Frontal cortex (tissue), 3 donors: ENCODE measurements at regions not wholly inside any gene's neighbourhood (a gene's known extent, or its start where the extent isn't known, plus 50 kb on each side); places are given as distances from the start of the nearest gene placed in this dataset.
"Not testable (repeated sequence)": the region's sequence is repeated elsewhere in the genome, so short reads cannot be mapped to it uniquely, and the experiment has no call there.

Source experiments
- DNase-seq, 2 donors: peaks; one replicate each; pipeline ENCODE4 v3.0.0; 2012; ENCODE audit warnings: low spot score in 2 of 2
- FAIRE-seq: peaks from 2 replicates; lab custom pipeline; 2012; peaks lifted over from hg19 to GRCh38; lab: Jason Lieb, UNC
- donor health status: control.
- donor health status: control.
- donor health status: control.

DNA sequence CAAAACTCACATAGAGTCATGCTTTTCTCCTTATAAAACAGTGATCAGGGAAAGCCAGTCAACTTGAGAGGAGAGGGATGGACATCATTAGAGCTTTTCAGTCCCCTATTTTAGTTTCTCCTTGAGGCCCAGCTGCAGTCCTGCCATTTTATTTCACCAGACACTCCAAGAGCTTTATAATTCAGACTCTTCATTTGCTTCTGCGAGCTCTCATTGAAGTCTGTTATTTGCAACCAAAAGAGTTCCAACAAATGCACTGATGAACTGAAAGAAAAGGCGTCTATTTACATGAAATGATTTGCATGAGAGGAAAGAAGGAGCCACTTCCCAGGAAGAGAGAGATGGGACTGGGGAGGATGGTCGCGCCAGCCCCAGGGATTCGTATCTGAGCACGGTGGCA, 86.8 kb downstream of the NDUFA12 start:
- no peak for FAIRE-seq
- DNase-seq = no peak

- FAIRE-seq (no peak), DNase-seq (no peak)
These were observed 93.8 kb downstream of the NDUFA12 start for GRCh38 chr12:94909663-94910062.

DNA sequence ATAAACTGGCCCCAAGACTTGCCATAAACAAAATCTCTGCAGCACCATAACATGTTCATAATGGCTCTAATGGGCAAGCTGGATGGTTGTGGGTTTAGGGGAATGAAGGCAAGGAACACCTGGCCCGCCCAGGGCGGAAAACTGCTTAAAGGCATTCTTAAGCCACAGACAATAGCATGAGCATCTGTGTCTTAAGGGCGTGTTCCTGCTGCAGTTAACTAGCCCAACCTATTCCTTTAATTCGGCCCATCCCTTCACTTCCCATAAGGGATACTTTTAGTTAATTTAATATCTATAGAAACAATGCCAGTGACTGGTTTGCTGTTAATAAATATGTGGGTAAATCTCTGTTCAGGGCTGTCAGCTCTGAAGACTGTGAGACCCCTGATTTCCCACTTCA, 97.7 kb downstream of the NDUFA12 start:
- DNase-seq, FAIRE-seq: not testable (repeated sequence)

DNA sequence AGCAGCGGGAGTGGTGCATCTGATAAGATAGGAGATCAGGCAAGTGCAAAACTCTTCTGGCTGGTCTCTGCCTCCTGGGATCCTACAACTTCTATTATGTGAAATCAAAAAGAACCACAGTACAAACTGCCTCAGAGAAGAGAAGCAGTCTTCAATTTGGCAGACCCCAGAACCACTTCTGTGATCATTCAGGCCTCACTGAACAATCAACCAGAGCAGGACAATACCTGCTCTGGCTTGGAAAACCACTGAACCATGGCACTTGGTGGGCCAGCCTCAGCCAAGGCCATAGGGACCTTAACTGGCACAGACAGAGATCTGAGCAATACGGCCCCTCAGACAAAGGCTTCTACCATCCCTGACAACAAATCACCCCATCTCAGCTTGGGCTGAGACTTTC, 103.0 kb downstream of the NDUFA12 start:
- FAIRE-seq = no peak

DNA sequence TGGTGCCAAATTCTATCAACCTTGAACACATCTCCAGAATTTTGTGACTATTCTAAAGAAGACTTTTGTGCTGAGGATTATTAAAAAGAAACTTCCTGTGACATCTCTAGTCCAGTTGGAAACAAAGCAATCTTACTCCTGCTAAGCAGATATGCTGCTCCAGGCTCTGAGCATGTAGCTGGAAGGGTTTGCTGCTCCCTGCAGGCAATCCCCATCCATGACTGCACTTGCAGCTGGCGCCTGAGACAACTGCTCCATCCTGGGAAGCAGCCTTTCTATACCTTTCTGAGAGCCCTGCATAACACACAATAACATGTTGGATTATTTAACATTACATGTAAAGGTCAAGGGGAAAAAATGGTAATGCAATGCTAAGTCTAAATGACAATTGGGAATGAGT, 105.1 kb downstream of the NDUFA12 start:
- no peak for DNase-seq
- FAIRE-seq = no peak

More for the DNA sequence above, 103.0 kb downstream of the NDUFA12 start:
- no peak for DNase-seq

- DNase-seq (no peak), FAIRE-seq (no peak)
These were observed 110.8 kb downstream of the NDUFA12 start for GRCh38 chr12:94892544-94893267.

DNA sequence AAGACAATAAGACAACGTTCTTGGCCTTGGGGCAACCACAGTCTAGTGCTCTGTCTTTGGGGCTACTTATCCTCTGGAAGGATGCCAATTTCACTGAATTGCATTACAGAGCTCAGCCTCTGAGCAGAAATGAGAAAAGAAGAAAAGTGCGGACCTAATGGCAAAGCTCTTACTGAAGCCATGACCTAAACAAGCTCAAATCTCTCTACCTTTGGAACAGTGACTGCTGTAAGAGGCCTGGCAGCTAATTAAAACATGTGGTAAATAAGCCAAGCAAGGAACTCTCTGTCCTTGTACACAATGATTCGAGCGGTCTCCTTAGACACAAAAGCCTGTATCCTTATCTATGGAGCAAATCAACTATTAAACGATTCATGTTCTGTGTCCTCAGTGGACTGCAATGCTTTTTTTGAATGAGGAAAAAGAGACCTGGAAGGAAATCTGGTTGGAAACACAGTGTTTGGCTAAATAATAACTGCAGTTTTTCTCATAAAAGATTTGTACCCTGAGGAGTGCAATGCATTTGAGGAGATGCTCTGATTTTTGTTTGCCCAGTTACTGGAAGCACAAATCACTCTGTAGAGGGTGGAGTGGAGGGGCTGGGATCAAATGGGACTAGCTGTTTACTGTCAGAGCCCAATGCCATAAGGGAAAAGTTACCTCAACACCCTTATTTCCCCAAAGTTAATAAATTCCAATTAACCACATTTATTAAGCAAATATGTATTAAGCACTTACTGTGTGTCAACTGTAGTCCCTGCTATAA, 113.9 kb downstream of the NDUFA12 start:
- DNase-seq (no peak), FAIRE-seq (no peak)

GRCh38 chr12:94879542-94879941, 124.0 kb downstream of the NDUFA12 start:
- DNase-seq (no peak), FAIRE-seq (no peak)

DNA sequence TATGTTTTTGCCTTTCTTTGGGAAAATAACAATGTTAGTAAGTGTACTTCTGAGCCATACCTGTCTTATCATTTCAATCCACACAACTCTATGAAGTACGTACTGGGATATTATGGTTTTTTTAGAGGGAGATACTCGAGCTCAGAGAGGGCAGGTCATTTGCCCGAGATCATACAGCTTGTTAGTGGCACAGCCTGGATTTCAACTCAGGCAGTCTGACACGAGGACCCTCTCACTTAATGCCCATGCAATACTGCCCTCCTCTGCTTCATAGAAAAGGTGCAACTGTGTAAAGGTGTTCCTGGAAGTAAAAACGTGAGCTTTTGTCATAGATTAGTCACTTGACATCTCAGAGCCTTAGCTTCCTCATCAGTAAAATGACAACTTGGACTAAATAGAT, 128.0 kb downstream of the NDUFA12 start:
- no peak for FAIRE-seq
- no peak for DNase-seq

- FAIRE-seq (no peak), DNase-seq (no peak)
These were observed 128.8 kb downstream of the NDUFA12 start for GRCh38 chr12:94874518-94875302.

- FAIRE-seq (no peak), DNase-seq (no peak)
These were observed 129.6 kb downstream of the NDUFA12 start for GRCh38 chr12:94873734-94874517.

GRCh38 chr12:94872971-94873733, 130.3 kb downstream of the NDUFA12 start:
- no peak for FAIRE-seq

GRCh38 chr12:94872671-94872970, 130.9 kb downstream of the NDUFA12 start:
- FAIRE-seq (no peak), DNase-seq (no peak)

More at GRCh38 chr12:94872971-94873733, 130.3 kb downstream of the NDUFA12 start:
- peak; percentile 63 to 69 for DNase-seq

DNA sequence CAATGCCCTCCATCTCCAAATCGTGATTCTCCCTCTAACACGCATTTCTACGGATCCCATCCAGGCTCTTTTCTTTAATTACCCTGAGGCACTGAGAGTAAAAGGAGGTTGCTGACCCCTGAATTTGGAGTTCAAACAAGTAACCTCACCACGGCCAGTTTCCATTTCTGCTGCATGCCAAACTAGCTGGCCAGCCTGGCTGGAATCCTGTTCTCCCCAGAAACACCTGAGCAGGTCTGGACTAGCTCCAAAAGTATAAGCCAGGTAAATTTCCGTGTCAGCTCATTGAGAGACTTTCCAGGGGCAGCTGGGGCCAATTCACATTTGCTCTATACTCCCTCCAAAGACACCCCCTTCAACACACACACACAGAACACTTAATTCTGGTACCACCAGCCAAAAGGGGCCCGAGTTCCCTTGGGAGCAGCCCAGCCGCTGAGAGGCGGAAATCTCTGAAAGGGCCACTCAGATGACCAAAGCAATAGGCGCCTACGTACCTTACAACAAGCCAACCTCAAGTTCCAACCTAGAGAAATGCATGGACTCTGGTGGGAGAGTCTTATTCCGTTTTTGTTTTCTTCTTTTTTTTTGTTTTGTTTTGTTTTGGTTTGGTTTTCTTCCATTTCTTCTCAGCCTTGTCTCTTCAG, 131.4 kb downstream of the NDUFA12 start:
- DNase-seq (no peak), FAIRE-seq (no peak)

DNA sequence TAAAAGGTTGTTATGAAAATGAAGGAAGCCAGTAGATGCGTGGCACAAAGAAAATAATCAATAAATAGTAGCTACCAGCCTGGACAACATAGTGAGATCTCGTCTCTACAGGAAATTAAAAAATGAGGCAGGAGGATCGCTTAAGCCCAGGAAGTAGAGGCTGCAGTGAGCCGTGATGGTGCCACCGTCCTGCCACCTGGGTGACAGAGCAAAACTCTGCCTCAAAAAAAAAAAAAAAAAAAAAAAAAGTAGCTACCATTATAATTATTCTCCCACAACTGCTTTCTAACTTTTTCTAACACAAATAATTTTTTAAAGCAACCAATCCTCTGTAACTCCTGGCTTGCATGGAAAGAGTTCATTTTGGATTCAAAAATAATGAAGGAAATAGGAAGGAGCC, 133.0 kb downstream of the NDUFA12 start:
- FAIRE-seq (no peak), DNase-seq (no peak)

GRCh38 chr12:94868161-94868560, 135.3 kb downstream of the NDUFA12 start:
- FAIRE-seq (no peak), DNase-seq (no peak)

- no peak for FAIRE-seq
These were observed 136.2 kb downstream of the NDUFA12 start for GRCh38 chr12:94867066-94867855.

GRCh38 chr12:94864987-94865386, 138.5 kb downstream of the NDUFA12 start:
- DNase-seq = no peak
- FAIRE-seq = no peak

More at GRCh38 chr12:94867066-94867855, 136.2 kb downstream of the NDUFA12 start:
- DNase-seq = no peak
